ENCODE measurements at regions not wholly inside any gene's neighbourhood (a gene's known extent, or its start where the extent isn't known, plus 50 kb on each side); places are given as distances from the start of the nearest gene placed in this dataset.

DNA sequence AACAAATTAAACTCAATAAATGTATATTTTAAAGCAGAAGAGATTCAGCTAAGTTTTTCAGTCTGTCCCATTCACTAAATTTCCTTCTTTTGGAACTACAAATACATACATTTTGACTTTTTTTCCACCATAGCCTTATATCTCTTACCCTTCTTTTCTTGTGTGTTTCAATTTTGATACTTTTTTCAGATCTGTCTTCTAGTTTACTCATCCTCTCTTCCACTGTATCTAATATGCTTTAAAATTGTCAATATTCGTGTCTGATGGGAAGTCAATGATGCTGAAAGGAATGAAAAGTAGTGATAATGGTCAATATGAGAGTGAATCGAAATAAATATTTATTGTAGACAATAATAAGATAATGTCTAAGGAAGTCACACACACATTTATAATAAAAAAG lies 332.3 kb upstream of the KIRREL3 start:
- Mint-ChIP-seq H3K27ac (no peak overlapping the region), H3K9me3 (peaks cover 18% of the 10 kb centered on the region), H3K4me3 (no peak overlapping the region), H3K27me3 (ENCODE audit: low read depth) (no peaks in the 10 kb centered on the region), H3K36me3 (peaks cover 8% of the 10 kb centered on the region), H3K4me1 (peaks cover 14% of the 10 kb centered on the region)
- TF ChIP-seq CTCF (IDR thresholded peaks at IDR 0.05) (no peak), MXD4 (CRISPR knock-in tag; IDR thresholded peaks at IDR 0.05; ENCODE audit: borderline replicate concordance) (no peak), CBFB (CRISPR knock-in tag; IDR thresholded peaks at IDR 0.05; ENCODE audit: low read depth) (no peak), ZNF281 (CRISPR knock-in tag; IDR thresholded peaks at IDR 0.05) (no peak), SMAD4 (CRISPR knock-in tag; IDR thresholded peaks at IDR 0.05) (no peak), TEAD1 (CRISPR knock-in tag; IDR thresholded peaks at IDR 0.05) (no peak), RELA (CRISPR knock-in tag; IDR thresholded peaks at IDR 0.05; ENCODE audit: borderline replicate concordance) (no peak), NR2C2 (CRISPR knock-in tag; IDR thresholded peaks at IDR 0.05) (no peak), CREM (CRISPR knock-in tag; IDR thresholded peaks at IDR 0.05) (no peak), ZNF317 (CRISPR knock-in tag; IDR thresholded peaks at IDR 0.05; ENCODE audit: borderline replicate concordance, low read depth) (no peak), NR3C1 (CRISPR knock-in tag; conservative IDR thresholded peaks at IDR 0.05; ENCODE audit: low read depth) (no peak), ZNF425 (CRISPR knock-in tag; conservative IDR thresholded peaks at IDR 0.05) (no peak), TP53 (CRISPR knock-in tag; IDR thresholded peaks at IDR 0.05) (no peak), GTF2I (CRISPR knock-in tag; conservative IDR thresholded peaks at IDR 0.05) (no peak)
- TF ChIP-seq, protein P1, sequence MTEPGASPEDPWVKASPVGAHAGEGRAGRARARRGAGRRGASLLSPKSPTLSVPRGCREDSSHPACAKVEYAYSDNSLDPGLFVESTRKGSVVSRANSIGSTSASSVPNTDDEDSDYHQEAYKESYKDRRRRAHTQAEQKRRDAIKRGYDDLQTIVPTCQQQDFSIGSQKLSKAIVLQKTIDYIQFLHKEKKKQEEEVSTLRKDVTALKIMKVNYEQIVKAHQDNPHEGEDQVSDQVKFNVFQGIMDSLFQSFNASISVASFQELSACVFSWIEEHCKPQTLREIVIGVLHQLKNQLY (CRISPR knock-in tag; IDR thresholded peaks at IDR 0.05): no peak
- TF ChIP-seq, protein P2, sequence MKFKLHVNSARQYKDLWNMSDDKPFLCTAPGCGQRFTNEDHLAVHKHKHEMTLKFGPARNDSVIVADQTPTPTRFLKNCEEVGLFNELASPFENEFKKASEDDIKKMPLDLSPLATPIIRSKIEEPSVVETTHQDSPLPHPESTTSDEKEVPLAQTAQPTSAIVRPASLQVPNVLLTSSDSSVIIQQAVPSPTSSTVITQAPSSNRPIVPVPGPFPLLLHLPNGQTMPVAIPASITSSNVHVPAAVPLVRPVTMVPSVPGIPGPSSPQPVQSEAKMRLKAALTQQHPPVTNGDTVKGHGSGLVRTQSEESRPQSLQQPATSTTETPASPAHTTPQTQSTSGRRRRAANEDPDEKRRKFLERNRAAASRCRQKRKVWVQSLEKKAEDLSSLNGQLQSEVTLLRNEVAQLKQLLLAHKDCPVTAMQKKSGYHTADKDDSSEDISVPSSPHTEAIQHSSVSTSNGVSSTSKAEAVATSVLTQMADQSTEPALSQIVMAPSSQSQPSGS (CRISPR knock-in tag; IDR thresholded peaks at IDR 0.05; ENCODE audit: borderline replicate concordance, low read depth): no peak
- TF ChIP-seq, protein P3, sequence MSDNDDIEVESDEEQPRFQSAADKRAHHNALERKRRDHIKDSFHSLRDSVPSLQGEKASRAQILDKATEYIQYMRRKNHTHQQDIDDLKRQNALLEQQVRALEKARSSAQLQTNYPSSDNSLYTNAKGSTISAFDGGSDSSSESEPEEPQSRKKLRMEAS (CRISPR knock-in tag; IDR thresholded peaks at IDR 0.05): no peak
- ChIA-PET POLR2A (no interaction called here), CTCF (no interaction called here)
- ATAC-seq: no peak
- no peak for DNase-seq (ENCODE audit: low spot score)

DNA sequence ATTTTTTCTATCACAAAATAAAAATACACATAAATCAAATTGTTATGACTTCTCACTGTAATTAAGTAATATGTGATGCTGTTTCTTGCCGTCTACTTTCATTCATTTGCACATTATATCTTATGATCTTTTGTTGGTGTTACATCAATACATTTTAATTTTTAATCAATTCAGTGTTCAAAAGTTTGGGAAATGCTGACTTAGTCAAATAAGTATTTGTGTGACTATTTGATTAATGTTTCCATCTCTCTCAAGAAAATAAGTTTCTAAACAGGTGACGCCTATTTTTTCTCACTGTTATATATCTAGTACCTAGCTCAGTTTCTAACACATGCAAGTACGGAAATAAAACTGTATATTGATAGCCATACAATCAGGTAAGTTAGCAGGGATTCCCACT lies 329.5 kb upstream of the KIRREL3 start:
- Mint-ChIP-seq H3K27me3 (ENCODE audit: low read depth) (no peaks in the 10 kb centered on the region), H3K27ac (no peak overlapping the region), H3K9me3 (peaks cover 9% of the 10 kb centered on the region), H3K4me1 (peaks cover 3% of the 10 kb centered on the region; the same call in 1 of the 2 replicates), H3K4me3 (no peak overlapping the region), H3K36me3 (peaks cover 8% of the 10 kb centered on the region)
- no peak for DNase-seq (ENCODE audit: low spot score)
- no peak for ATAC-seq
- CTCF ChIA-PET: no interaction called here
- POLR2A ChIA-PET: no interaction called here
- TF ChIP-seq NFYB (CRISPR knock-in tag; conservative IDR thresholded peaks at IDR 0.05; ENCODE audit: low read depth): no peak
- TF ChIP-seq CDX4 (CRISPR knock-in tag; IDR thresholded peaks at IDR 0.05; ENCODE audit: borderline replicate concordance): no peak
- TF ChIP-seq, protein P4, sequence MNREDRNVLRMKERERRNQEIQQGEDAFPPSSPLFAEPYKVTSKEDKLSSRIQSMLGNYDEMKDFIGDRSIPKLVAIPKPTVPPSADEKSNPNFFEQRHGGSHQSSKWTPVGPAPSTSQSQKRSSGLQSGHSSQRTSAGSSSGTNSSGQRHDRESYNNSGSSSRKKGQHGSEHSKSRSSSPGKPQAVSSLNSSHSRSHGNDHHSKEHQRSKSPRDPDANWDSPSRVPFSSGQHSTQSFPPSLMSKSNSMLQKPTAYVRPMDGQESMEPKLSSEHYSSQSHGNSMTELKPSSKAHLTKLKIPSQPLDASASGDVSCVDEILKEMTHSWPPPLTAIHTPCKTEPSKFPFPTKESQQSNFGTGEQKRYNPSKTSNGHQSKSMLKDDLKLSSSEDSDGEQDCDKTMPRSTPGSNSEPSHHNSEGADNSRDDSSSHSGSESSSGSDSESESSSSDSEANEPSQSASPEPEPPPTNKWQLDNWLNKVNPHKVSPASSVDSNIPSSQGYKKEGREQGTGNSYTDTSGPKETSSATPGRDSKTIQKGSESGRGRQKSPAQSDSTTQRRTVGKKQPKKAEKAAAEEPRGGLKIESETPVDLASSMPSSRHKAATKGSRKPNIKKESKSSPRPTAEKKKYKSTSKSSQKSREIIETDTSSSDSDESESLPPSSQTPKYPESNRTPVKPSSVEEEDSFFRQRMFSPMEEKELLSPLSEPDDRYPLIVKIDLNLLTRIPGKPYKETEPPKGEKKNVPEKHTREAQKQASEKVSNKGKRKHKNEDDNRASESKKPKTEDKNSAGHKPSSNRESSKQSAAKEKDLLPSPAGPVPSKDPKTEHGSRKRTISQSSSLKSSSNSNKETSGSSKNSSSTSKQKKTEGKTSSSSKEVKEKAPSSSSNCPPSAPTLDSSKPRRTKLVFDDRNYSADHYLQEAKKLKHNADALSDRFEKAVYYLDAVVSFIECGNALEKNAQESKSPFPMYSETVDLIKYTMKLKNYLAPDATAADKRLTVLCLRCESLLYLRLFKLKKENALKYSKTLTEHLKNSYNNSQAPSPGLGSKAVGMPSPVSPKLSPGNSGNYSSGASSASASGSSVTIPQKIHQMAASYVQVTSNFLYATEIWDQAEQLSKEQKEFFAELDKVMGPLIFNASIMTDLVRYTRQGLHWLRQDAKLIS (CRISPR knock-in tag; IDR thresholded peaks at IDR 0.05; ENCODE audit: borderline replicate concordance): no peak

All from WTC11 (cell line).